HG03442 (cell line): ENCODE measurements at regions not wholly inside any gene's neighbourhood (a gene's known extent, or its start where the extent isn't known, plus 50 kb on each side); places are given as distances from the start of the nearest gene placed in this dataset.

Source experiments
- ATAC-seq: cut with Tn5 transposase; IDR thresholded peaks from one replicate; pipeline ENCODE4 v1.9.1; 2021; ENCODE audit warnings: mild to moderate bottlenecking, moderate library complexity; ENCODE audit not compliant: unreplicated experiment

- ATAC-seq = no peak
Observed at GRCh38 chr16:79339863-79340262, 260.7 kb downstream of the MAF start.

DNA sequence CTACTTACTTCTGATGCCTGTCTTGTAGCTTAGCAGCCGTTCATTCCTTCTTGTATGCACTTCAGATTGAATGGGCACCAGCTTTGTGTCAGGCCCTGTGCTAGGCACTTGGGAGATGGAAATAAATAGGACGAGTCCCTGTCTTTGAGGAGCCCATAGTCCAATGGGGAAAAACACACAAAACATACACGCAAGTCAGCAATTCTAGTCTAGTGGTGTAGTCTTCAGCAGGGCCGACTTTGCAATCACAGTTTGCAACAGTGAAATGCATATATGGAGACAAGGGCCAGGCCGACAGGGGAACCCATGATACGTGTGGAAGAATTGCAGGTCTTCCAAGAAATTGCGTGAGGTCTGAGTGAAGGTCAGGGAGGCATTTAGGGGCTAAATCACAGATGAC is 262.6 kb downstream of the MAF start:
- no peak for ATAC-seq

DNA sequence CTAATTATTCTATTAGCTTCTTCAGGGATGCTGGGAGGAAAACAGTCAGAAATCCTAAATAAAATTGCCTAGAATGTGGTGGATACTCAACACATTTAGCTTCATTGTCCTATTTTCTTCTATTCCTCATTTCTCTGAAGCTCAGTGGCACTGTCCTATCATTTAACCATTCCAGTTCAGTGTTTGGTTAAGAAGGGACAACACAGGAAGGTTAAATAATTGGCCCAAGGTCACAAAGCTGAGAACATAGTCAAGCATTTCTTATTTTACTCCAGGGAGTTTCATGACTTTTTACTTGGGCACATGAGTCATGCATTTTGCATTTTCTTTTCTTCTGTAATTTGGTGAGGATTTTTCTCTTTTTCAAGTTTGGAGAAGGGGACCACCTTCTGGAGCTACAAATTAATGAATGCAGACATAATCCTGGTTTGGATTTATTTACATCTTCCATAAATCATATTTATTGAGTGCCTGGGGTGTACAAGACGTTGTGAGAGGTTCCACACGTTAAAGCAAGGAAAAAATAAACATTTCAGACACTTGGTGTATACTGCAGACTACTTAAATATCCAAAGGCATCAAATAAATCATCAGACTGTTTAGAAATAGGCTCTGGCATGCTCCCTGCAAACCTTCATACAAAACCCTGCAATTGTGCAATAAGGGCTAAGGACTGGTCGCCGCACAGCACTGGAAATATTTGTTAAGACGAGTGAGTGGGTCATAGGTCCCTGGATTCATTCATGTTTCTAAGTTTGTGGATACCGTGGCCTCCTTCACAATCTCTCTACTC is 263.9 kb downstream of the MAF start:
- no peak for ATAC-seq

- ATAC-seq = no peak
Observed at GRCh38 chr16:79334127-79334526, 266.4 kb downstream of the MAF start.

DNA sequence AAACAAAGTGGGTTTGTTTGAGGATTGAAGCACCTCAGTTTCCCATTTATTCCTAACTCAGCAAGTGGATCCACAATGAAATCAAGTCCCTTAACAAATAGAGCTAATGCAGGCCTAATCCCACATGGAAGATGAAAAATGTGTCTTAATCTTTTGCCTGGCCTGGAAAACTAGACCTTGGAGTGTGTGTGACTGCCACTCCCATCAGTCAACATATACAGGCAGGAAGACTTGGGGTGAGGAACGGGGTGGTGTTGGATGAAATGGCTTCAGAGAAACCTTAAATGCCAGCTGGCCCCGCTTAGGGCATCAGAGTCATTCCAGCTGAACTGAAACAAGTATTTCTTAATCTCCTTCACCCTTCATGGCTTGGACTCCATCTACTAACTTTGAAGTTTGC is 269.5 kb downstream of the MAF start:
- no peak for ATAC-seq

- no peak for ATAC-seq
Observed at GRCh38 chr16:79329967-79330366, 270.6 kb downstream of the MAF start.

GRCh38 chr16:79329166-79329521 is 271.4 kb downstream of the MAF start:
- no peak for ATAC-seq

DNA sequence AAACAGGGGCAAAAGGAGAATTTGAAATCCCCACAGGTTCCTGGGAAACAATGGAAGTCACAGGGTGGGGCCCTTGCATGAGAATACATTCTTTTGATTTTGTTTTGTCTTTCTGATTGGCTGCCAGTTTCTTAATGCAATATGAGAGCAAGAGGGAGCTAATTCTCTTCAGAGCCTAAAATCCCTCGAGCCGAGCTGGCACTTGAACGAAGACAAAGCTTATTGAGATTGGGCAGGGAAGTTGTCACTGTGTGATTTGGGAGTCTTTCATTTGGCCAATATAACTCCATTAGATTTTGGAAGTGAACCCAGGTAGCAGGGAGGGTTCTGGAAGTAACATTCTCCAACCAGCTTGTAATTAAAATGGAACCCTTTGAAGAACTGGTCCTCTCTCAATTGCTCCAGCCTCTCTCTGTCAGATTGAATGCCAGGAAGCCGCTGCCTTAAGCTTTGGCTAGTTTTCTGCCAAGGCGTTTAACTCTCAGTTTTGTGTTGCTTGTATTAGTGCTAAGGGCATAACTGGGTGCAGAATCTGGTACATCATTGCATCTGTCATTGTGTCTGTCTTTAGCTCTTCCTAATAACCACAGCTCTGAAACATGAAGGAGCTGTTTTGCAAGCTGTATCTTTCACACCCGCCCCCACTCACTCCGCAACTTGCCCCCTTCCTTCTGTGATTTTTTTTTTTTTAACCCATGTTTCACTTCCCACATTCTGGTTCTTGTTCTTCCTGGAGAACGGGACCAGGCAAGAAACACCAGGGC is 272.0 kb downstream of the MAF start:
- no peak for ATAC-seq

DNA sequence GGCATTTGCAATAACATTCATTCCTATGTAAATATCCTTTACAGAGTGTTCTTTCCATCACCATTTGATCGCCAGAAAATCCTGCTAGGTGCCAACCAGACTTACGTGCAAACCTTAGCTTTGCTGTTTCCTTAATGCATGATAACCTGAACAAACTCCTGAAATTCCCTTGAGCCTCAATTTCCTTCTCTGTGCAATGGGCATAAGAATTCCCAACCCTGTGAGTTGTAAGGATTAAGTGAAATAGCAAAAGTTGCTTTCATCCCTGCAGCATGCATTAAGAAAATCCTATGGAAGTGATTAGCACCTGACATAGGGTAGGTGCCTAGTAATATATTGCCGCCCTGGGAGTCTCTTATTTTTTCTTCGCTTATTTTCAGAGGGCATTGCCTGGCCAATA is 272.7 kb downstream of the MAF start:
- ATAC-seq = no peak

DNA sequence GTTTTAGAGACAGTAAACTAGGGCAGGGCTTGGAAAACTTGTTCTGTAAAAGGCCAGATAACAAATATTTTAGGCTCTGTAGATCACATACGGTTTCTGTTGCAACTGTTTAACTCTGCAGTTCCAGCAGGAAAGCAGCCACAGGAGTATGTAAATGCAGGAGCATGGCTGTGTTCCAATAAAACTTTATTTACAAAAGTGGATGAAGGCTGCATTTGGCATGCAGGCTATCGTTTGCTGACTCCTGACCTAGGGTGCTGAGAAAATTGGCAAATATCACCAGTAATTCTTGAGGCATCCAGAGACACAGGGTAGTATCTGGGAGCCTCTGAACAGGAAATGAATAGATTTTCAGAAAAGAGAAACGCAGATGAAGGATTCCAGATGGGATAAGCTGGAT is 274.0 kb downstream of the MAF start:
- no peak for ATAC-seq

GRCh38 chr16:79325226-79325945 is 275.2 kb downstream of the MAF start:
- no peak for ATAC-seq

GRCh38 chr16:79320956-79321355 is 279.6 kb downstream of the MAF start:
- no peak for ATAC-seq

DNA sequence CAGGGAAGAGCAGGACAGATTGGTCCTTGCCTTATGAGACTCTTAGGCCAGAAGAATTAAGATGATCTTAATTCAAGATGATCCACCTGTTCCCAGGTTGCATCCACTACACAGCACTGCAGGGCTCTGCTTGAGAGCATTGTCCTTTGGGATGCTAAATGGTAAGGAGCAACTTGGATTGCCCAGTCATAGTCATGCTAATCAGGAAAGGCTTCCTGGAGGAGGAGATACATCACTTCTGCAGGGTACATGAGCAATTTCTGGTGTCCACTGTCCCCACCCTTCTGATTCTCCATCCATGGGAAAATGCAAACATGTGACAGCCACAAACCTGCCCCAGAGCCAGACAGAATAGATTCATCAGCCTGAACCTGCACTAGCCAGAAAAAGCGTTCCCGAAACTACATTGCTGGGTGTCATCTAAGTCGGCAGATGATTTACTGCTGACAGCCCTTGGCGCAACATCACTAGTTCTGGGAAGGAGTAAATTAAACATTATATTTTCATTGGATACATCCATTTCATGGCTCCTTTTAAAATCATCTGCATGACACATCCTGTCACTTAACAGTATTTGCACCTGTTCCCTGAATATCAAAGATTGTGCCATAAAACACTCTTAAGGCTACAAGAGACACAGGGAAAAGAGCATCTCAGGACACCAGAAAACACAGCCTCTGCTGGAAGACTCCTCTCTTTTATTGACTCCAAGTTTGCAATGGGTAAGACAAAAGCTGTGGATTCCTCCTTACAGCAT is 282.2 kb downstream of the MAF start:
- no peak for ATAC-seq

DNA sequence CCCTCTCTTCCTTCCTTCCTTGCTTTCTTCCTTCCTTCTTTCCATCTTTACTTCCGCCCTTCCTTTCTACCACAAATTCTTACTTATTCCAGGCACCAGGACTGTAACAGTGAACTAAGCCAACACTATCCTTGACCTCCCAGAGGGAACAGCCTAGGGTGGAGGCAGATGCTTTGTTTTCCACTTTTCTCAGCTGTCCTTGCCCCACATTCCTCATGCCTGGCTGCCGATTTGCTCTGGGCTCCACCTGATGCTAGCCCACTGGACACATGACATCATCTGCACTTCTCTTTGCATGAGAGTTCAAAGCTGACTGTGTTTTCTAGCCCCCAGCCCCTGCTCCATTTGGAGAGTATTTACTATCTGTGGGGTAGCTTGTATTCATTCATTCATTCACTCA is 283.0 kb downstream of the MAF start:
- no peak for ATAC-seq

DNA sequence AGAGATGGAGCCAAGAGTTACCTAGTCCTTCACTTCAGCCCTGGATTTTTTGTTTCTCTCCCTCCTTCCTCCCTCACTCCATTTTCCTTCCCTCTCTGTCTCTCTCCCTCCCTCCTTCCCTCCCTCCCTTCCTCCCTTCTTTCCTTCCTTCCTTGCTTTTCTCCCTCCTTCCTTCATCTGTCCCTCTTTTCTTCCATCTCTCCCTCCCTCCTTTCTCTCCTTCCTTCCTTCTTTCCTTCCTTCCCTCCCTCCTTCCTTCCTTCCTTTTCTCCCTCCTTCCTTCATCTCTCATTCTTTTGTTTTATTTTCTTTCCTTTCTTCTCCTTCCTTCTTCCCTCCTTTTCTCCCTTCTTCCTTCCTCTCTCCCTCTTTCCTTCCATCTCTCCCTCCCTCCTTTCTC is 283.5 kb downstream of the MAF start:
- ATAC-seq = no peak

DNA sequence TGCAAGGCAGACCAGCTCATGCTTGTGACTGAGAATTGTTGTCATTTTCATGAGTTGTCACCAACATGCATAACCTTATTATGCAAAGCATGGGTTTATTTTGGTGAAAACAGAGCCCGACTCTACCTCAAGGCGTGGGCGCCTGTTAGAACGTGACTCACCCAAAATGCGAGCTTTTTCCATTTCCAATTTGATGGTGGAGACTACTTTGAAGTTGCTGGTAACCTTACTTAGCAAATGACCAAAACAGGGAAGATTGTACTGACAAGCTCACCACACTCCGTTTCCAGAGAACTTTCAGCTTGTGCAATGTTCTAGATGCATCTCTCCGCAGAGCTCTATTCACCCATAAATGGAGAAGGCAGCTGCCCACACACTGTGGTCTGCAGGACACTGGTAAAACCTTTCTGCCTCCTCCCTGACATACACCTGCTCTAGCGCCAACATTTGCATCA is 284.5 kb downstream of the MAF start:
- peak; percentile 89 for ATAC-seq

- no peak for ATAC-seq
Observed at GRCh38 chr16:79312502-79312901, 288.0 kb downstream of the MAF start.

- ATAC-seq = no peak
Observed at GRCh38 chr16:79310710-79311109, 289.8 kb downstream of the MAF start.

- ATAC-seq = no peak
Observed at GRCh38 chr16:79309606-79310005, 290.9 kb downstream of the MAF start.

DNA sequence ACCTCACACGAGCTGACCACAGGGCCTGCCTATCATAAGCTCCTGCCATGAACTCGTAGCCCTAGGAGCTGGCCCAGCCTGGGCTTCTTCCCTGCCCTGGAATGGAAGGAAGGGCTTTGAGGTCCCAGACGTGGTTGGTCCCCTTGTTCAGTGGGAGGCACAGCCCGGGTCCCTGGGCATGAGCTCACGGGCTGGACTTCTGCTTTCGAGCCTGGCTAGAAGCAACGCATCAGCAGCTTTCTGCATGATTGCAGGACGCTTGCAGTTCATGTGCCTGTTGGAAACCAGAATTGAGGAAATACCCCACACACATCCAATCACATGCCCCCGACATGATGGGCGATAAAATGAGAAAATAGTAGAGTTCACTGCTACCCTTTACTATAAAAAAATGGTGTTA is 293.3 kb downstream of the MAF start:
- ATAC-seq = no peak

DNA sequence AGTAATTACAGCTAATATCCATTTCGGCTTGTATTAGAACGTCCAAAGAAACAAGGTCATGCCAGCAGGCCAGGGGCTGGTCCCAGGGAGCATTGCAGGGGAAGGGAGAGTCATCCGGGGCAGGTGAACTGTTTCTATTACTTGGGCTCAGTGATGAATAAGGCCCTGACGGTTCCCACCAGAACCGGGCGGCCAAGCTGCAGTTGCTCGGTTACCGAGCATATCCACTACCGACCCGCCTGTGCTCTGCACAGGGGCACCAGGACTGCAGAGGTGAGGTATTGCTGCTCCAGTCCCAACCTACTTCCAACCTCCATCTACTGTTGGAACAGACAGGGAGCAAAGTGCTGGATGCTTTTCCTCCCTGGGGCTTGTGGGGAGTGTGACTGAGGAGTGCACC is 295.5 kb downstream of the MAF start:
- no peak for ATAC-seq
